ENCODE measurements at regions not wholly inside any gene's neighbourhood (a gene's known extent, or its start where the extent isn't known, plus 50 kb on each side); places are given as distances from the start of the nearest gene placed in this dataset.

DNA sequence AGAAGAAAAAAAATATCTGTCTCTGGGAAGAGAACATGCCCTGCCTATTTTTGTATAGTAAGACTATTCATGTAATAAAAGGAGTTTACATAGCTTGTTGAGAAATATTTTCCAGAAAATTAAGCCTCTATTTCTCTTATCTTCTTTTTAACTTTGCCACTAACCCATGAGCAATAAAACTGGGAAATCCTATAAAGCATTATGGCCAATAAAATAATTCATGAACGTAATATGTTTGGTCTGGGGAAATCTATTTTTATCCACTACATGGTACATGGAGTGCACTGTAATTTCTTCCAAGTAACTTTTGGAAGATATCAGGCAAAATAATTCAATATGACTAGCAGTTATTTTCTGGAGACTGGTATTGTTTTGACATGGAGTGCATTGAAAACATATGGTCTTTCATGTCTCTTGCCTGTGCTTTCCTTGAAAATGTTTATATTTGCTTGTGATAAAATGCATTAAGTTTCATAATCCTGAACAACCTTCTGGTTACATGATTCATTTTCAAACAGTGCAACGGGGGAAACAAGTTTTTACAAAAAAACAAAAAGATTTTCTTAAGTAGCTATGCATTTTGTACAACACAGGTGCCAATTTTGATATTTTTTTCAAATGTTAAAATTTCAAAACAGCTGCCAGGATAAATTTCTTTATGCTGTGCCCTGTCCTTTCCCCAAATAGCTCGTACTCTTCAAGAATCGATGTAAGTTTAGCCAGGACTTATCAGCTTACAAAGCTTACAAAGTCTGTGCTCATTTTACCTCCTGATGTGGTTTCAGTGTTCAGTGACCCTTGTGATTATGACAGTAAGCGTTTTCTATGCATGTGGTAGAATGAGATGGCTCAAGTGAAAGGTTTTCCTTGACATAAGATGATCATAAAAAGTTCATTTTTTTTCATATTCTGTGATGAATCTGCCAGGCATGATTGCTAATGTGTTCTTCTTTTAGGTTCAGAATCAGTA lies 194.5 kb downstream of the UBE2E3 start:
- TF ChIP-seq, protein P1, sequence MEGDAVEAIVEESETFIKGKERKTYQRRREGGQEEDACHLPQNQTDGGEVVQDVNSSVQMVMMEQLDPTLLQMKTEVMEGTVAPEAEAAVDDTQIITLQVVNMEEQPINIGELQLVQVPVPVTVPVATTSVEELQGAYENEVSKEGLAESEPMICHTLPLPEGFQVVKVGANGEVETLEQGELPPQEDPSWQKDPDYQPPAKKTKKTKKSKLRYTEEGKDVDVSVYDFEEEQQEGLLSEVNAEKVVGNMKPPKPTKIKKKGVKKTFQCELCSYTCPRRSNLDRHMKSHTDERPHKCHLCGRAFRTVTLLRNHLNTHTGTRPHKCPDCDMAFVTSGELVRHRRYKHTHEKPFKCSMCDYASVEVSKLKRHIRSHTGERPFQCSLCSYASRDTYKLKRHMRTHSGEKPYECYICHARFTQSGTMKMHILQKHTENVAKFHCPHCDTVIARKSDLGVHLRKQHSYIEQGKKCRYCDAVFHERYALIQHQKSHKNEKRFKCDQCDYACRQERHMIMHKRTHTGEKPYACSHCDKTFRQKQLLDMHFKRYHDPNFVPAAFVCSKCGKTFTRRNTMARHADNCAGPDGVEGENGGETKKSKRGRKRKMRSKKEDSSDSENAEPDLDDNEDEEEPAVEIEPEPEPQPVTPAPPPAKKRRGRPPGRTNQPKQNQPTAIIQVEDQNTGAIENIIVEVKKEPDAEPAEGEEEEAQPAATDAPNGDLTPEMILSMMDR (IDR thresholded peaks at IDR 0.05): no peak
- TF ChIP-seq EP300 (IDR thresholded peaks at IDR 0.05) (no peak), POLR2AphosphoS5 (IDR thresholded peaks at IDR 0.05) (no peak), POLR2A (IDR thresholded peaks at IDR 0.05; ENCODE audit: low read depth) (no peak)

Measured in esophagus muscularis mucosa (tissue), 4 donors.